ENCODE measurements at regions not wholly inside any gene's neighbourhood (a gene's known extent, or its start where the extent isn't known, plus 50 kb on each side); places are given as distances from the start of the nearest gene placed in this dataset.
"Not testable (repeated sequence)": the region's sequence is repeated elsewhere in the genome, so short reads cannot be mapped to it uniquely, and the experiment has no call there.

- WGBS, 2 experiments (ENCODE audit: insufficient coverage in 2 of 2): 89 to 100% methylated on average over 6 of the region's 8 CpGs
- H3K36me3 ChIP-seq (ENCODE audit: control insufficient read depth, insufficient read depth, low read length): no peaks in the 10 kb centered on the region
- H3K4me1 ChIP-seq (ENCODE audit: control insufficient read depth, insufficient read depth, low read length, poor library complexity, severe bottlenecking): peaks cover 2% of the 10 kb centered on the region
- no peak overlapping the region for H3K4me3 ChIP-seq (ENCODE audit: extremely low read depth, insufficient read depth, low read length, poor library complexity, severe bottlenecking)
- H3K27ac ChIP-seq (ENCODE audit: low read depth, low read length, severe bottlenecking): no peak overlapping the region
- no peaks in the 10 kb centered on the region for H3K9me3 ChIP-seq (ENCODE audit: control insufficient read depth, low read length)
These were observed 108.3 kb upstream of the SYT13 start for GRCh38 chr11:45394294-45395085.

GRCh38 chr11:45393826-45394225 is 107.7 kb upstream of the SYT13 start:
- 88 to 91% methylated on average over 10 to 11 of the region's 11 CpGs for WGBS, 2 experiments (ENCODE audit: insufficient coverage in 2 of 2)
- Histone ChIP-seq H3K9me3 (ENCODE audit: control insufficient read depth, low read length) (no peaks in the 10 kb centered on the region), H3K4me1 (ENCODE audit: control insufficient read depth, insufficient read depth, low read length, poor library complexity, severe bottlenecking) (no peaks in the 10 kb centered on the region), H3K27ac (ENCODE audit: low read depth, low read length, severe bottlenecking) (no peak overlapping the region), H3K4me3 (ENCODE audit: extremely low read depth, insufficient read depth, low read length, poor library complexity, severe bottlenecking) (no peak overlapping the region), H3K36me3 (ENCODE audit: control insufficient read depth, insufficient read depth, low read length) (no peaks in the 10 kb centered on the region)

- 81 to 83% methylated on average over 6 of the region's 6 CpGs for WGBS, 2 experiments (ENCODE audit: insufficient coverage in 2 of 2)
- no peaks in the 10 kb centered on the region for H3K9me3 ChIP-seq (ENCODE audit: control insufficient read depth, low read length)
- H3K27ac ChIP-seq (ENCODE audit: low read depth, low read length, severe bottlenecking): no peak overlapping the region
- no peaks in the 10 kb centered on the region for H3K36me3 ChIP-seq (ENCODE audit: control insufficient read depth, insufficient read depth, low read length)
- no peak overlapping the region for H3K4me3 ChIP-seq (ENCODE audit: extremely low read depth, insufficient read depth, low read length, poor library complexity, severe bottlenecking)
- H3K4me1 ChIP-seq (ENCODE audit: control insufficient read depth, insufficient read depth, low read length, poor library complexity, severe bottlenecking): no peaks in the 10 kb centered on the region
These were observed 107.2 kb upstream of the SYT13 start for GRCh38 chr11:45393334-45393733.

- no peak overlapping the region for H3K4me3 ChIP-seq (ENCODE audit: extremely low read depth, insufficient read depth, low read length, poor library complexity, severe bottlenecking)
- 82 to 95% methylated on average over 5 to 7 of the region's 12 CpGs for WGBS, 2 experiments (ENCODE audit: insufficient coverage in 2 of 2)
- no peaks in the 10 kb centered on the region for H3K4me1 ChIP-seq (ENCODE audit: control insufficient read depth, insufficient read depth, low read length, poor library complexity, severe bottlenecking)
- no peaks in the 10 kb centered on the region for H3K36me3 ChIP-seq (ENCODE audit: control insufficient read depth, insufficient read depth, low read length)
- no peak overlapping the region for H3K27ac ChIP-seq (ENCODE audit: low read depth, low read length, severe bottlenecking)
- H3K9me3 ChIP-seq (ENCODE audit: control insufficient read depth, low read length): no peaks in the 10 kb centered on the region
These were observed 106.5 kb upstream of the SYT13 start for GRCh38 chr11:45392591-45393091.

GRCh38 chr11:45392154-45392553 is 106.0 kb upstream of the SYT13 start:
- WGBS, 2 experiments (ENCODE audit: insufficient coverage in 2 of 2): 92 to 93% methylated on average over 6 to 8 of the region's 8 CpGs
- Histone ChIP-seq H3K4me1 (ENCODE audit: control insufficient read depth, insufficient read depth, low read length, poor library complexity, severe bottlenecking) (no peaks in the 10 kb centered on the region), H3K4me3 (ENCODE audit: extremely low read depth, insufficient read depth, low read length, poor library complexity, severe bottlenecking) (no peak overlapping the region), H3K36me3 (ENCODE audit: control insufficient read depth, insufficient read depth, low read length) (no peaks in the 10 kb centered on the region), H3K27ac (ENCODE audit: low read depth, low read length, severe bottlenecking) (no peak overlapping the region), H3K9me3 (ENCODE audit: control insufficient read depth, low read length) (no peaks in the 10 kb centered on the region)

GRCh38 chr11:45391168-45391850 is 105.2 kb upstream of the SYT13 start:
- no peak overlapping the region for H3K27ac ChIP-seq (ENCODE audit: low read depth, low read length, severe bottlenecking)
- no peaks in the 10 kb centered on the region for H3K4me1 ChIP-seq (ENCODE audit: control insufficient read depth, insufficient read depth, low read length, poor library complexity, severe bottlenecking)
- no peaks in the 10 kb centered on the region for H3K36me3 ChIP-seq (ENCODE audit: control insufficient read depth, insufficient read depth, low read length)
- H3K9me3 ChIP-seq (ENCODE audit: control insufficient read depth, low read length): no peaks in the 10 kb centered on the region
- no peak overlapping the region for H3K4me3 ChIP-seq (ENCODE audit: extremely low read depth, insufficient read depth, low read length, poor library complexity, severe bottlenecking)
- 89% methylated on average over 4 to 7 of the region's 9 CpGs for WGBS, 2 experiments (ENCODE audit: insufficient coverage in 2 of 2)

GRCh38 chr11:45390407-45390806 is 104.3 kb upstream of the SYT13 start:
- WGBS, 2 experiments (ENCODE audit: insufficient coverage in 2 of 2): 61 to 74% methylated on average over 4 of the region's 5 CpGs
- Histone ChIP-seq H3K36me3 (ENCODE audit: control insufficient read depth, insufficient read depth, low read length) (no peaks in the 10 kb centered on the region), H3K9me3 (ENCODE audit: control insufficient read depth, low read length) (no peaks in the 10 kb centered on the region), H3K4me3 (ENCODE audit: extremely low read depth, insufficient read depth, low read length, poor library complexity, severe bottlenecking) (no peak overlapping the region), H3K27ac (ENCODE audit: low read depth, low read length, severe bottlenecking) (no peak overlapping the region), H3K4me1 (ENCODE audit: control insufficient read depth, insufficient read depth, low read length, poor library complexity, severe bottlenecking) (no peaks in the 10 kb centered on the region)

GRCh38 chr11:45388472-45388871 is 102.3 kb upstream of the SYT13 start:
- no peak overlapping the region for H3K27ac ChIP-seq (ENCODE audit: low read depth, low read length, severe bottlenecking)
- H3K36me3 ChIP-seq (ENCODE audit: control insufficient read depth, insufficient read depth, low read length): no peaks in the 10 kb centered on the region
- H3K9me3 ChIP-seq (ENCODE audit: control insufficient read depth, low read length): no peaks in the 10 kb centered on the region
- H3K4me1 ChIP-seq (ENCODE audit: control insufficient read depth, insufficient read depth, low read length, poor library complexity, severe bottlenecking): no peaks in the 10 kb centered on the region
- no peak overlapping the region for H3K4me3 ChIP-seq (ENCODE audit: extremely low read depth, insufficient read depth, low read length, poor library complexity, severe bottlenecking)
- WGBS, 2 experiments (ENCODE audit: insufficient coverage in 2 of 2): 50 to 86% methylated on average over 1 of the region's 1 CpG

GRCh38 chr11:45387885-45388284 is 101.7 kb upstream of the SYT13 start:
- WGBS, 2 experiments (ENCODE audit: insufficient coverage in 2 of 2): 100% methylated on average over 1 of the region's 2 CpGs; no CpG with 5 or more reads in 1 of the 2 experiments

GRCh38 chr11:45386972-45387371 is 100.8 kb upstream of the SYT13 start:
- Histone ChIP-seq H3K4me1 (ENCODE audit: control insufficient read depth, insufficient read depth, low read length, poor library complexity, severe bottlenecking) (peaks cover 5% of the 10 kb centered on the region), H3K36me3 (ENCODE audit: control insufficient read depth, insufficient read depth, low read length) (no peaks in the 10 kb centered on the region), H3K27ac (ENCODE audit: low read depth, low read length, severe bottlenecking) (no peak overlapping the region), H3K9me3 (ENCODE audit: control insufficient read depth, low read length) (no peaks in the 10 kb centered on the region), H3K4me3 (ENCODE audit: extremely low read depth, insufficient read depth, low read length, poor library complexity, severe bottlenecking) (no peak overlapping the region)
- WGBS, 2 experiments (ENCODE audit: insufficient coverage in 2 of 2): 81 to 100% methylated on average over 1 to 3 of the region's 3 CpGs

More at GRCh38 chr11:45387885-45388284, 101.7 kb upstream of the SYT13 start:
- not testable (repeated sequence) for H3K27ac ChIP-seq (ENCODE audit: low read depth, low read length, severe bottlenecking); H3K4me3 ChIP-seq (ENCODE audit: extremely low read depth, insufficient read depth, low read length, poor library complexity, severe bottlenecking); H3K4me1 ChIP-seq (ENCODE audit: control insufficient read depth, insufficient read depth, low read length, poor library complexity, severe bottlenecking); H3K36me3 ChIP-seq (ENCODE audit: control insufficient read depth, insufficient read depth, low read length); H3K9me3 ChIP-seq (ENCODE audit: control insufficient read depth, low read length)

GRCh38 chr11:45385844-45386243 is 99.7 kb upstream of the SYT13 start:
- Histone ChIP-seq H3K36me3 (ENCODE audit: control insufficient read depth, insufficient read depth, low read length) (no peaks in the 10 kb centered on the region), H3K9me3 (ENCODE audit: control insufficient read depth, low read length) (no peaks in the 10 kb centered on the region), H3K27ac (ENCODE audit: low read depth, low read length, severe bottlenecking) (no peak overlapping the region), H3K4me1 (ENCODE audit: control insufficient read depth, insufficient read depth, low read length, poor library complexity, severe bottlenecking) (peaks cover 5% of the 10 kb centered on the region), H3K4me3 (ENCODE audit: extremely low read depth, insufficient read depth, low read length, poor library complexity, severe bottlenecking) (no peak overlapping the region)
- WGBS, 2 experiments (ENCODE audit: insufficient coverage in 2 of 2): 92 to 97% methylated on average over 2 to 3 of the region's 5 CpGs
